GM19395 (cell line): ENCODE measurements at regions not wholly inside any gene's neighbourhood (a gene's known extent, or its start where the extent isn't known, plus 50 kb on each side); places are given as distances from the start of the nearest gene placed in this dataset.
"Not testable (repeated sequence)": the region's sequence is repeated elsewhere in the genome, so short reads cannot be mapped to it uniquely, and the experiment has no call there.

Experiments used
- ATAC-seq: cut with Tn5 transposase; IDR thresholded peaks from one replicate; pipeline ENCODE4 v1.9.1; 2021; ENCODE audit warnings: mild to moderate bottlenecking, moderate library complexity; ENCODE audit not compliant: unreplicated experiment

GRCh38 chr16:9141813-9142212, 50.4 kb downstream of the HAPSTR1 start:
- ATAC-seq = no peak

GRCh38 chr16:9144106-9144505, 52.7 kb downstream of the HAPSTR1 start:
- ATAC-seq = no peak

GRCh38 chr16:9148374-9149015, 57.1 kb downstream of the HAPSTR1 start:
- no peak for ATAC-seq

- no peak for ATAC-seq
These were observed 59.6 kb downstream of the HAPSTR1 start for GRCh38 chr16:9151074-9151473.

- ATAC-seq = no peak
These were observed 60.2 kb downstream of the HAPSTR1 start for GRCh38 chr16:9151597-9151996.

- no peak for ATAC-seq
These were observed 61.4 kb downstream of the HAPSTR1 start for GRCh38 chr16:9152649-9153501.

- no peak for ATAC-seq
These were observed 62.0 kb downstream of the HAPSTR1 start for GRCh38 chr16:9153502-9153864.

GRCh38 chr16:9154567-9155410, 63.3 kb downstream of the HAPSTR1 start:
- no peak for ATAC-seq

- no peak for ATAC-seq
These were observed 64.4 kb downstream of the HAPSTR1 start for GRCh38 chr16:9155871-9156270.

- no peak for ATAC-seq
These were observed 68.6 kb downstream of the HAPSTR1 start for GRCh38 chr16:9159839-9160550.

- no peak for ATAC-seq
These were observed 69.1 kb downstream of the HAPSTR1 start for GRCh38 chr16:9160551-9160911.

GRCh38 chr16:9165681-9166080, 74.2 kb downstream of the HAPSTR1 start:
- no peak for ATAC-seq

- not testable (repeated sequence) for ATAC-seq
These were observed 75.0 kb downstream of the HAPSTR1 start for GRCh38 chr16:9166326-9166993.

- no peak for ATAC-seq
These were observed 77.7 kb downstream of the HAPSTR1 start for GRCh38 chr16:9169094-9169493.

- no peak for ATAC-seq
These were observed 79.0 kb downstream of the HAPSTR1 start for GRCh38 chr16:9170470-9170869.

GRCh38 chr16:9176547-9177418, 85.3 kb downstream of the HAPSTR1 start:
- no peak for ATAC-seq

GRCh38 chr16:9177861-9178260, 86.4 kb downstream of the HAPSTR1 start:
- no peak for ATAC-seq

GRCh38 chr16:9183682-9184353, 92.4 kb downstream of the HAPSTR1 start:
- no peak for ATAC-seq

- no peak for ATAC-seq
These were observed 92.9 kb downstream of the HAPSTR1 start for GRCh38 chr16:9184354-9184690.
